ENCODE measurements at regions not wholly inside any gene's neighbourhood (a gene's known extent, or its start where the extent isn't known, plus 50 kb on each side); places are given as distances from the start of the nearest gene placed in this dataset.

DNA sequence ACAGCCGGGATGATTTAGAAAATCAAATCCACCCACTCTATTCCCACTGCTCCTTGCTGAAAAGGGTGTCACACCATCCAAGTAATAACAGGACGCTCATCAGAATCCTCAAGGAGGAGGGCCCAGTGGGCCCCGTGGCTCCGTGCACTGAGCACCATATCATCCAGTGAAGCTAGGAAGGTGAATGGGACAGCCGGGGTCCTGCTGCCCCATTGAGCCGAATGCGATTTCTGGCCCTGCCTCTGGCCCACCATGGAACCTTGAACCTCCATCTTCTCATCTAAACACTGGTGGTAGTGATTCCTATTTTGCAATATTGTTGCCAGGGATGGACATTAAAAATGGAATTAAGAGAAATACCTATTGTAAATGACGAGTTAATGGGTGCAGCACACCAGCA lies 99.1 kb upstream of the SLC6A11 start:
- TF ChIP-seq, protein P1, sequence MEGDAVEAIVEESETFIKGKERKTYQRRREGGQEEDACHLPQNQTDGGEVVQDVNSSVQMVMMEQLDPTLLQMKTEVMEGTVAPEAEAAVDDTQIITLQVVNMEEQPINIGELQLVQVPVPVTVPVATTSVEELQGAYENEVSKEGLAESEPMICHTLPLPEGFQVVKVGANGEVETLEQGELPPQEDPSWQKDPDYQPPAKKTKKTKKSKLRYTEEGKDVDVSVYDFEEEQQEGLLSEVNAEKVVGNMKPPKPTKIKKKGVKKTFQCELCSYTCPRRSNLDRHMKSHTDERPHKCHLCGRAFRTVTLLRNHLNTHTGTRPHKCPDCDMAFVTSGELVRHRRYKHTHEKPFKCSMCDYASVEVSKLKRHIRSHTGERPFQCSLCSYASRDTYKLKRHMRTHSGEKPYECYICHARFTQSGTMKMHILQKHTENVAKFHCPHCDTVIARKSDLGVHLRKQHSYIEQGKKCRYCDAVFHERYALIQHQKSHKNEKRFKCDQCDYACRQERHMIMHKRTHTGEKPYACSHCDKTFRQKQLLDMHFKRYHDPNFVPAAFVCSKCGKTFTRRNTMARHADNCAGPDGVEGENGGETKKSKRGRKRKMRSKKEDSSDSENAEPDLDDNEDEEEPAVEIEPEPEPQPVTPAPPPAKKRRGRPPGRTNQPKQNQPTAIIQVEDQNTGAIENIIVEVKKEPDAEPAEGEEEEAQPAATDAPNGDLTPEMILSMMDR (IDR thresholded peaks at IDR 0.05): no peak
- no peak for TF ChIP-seq POLR2A (IDR thresholded peaks at IDR 0.05)

Data from Peyer's patch (tissue), 4 donors.